ENCODE measurements at regions not wholly inside any gene's neighbourhood (a gene's known extent, or its start where the extent isn't known, plus 50 kb on each side); places are given as distances from the start of the nearest gene placed in this dataset.

DNA sequence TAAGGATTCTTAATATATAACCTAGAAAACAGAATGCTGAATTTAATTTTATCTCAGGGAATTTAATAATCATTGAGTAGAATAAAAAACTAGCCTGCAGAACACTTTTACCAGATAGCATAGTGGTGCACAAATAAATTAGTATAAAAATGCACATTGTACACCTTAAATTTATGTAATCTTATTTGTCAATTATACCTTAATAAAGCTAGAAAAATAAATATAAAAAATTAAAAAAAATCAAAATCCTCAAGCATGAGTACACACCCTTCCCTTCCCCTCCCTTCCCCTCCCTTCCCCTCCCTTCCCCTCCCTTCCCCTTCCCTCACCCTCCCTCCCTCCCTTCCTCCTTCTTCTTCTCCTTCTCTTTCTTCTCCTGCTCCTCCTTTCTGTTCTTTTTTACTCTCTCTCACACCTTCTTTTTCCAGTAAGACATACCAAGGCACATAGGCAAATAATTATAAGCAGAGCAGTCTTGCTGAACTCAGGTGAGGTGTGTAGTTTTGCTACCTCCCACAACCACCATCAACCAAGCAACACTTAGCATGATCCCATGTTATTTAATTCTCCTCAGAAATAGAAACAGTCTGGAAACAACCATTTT, 1395.0 kb downstream of the ZPLD1 start:
- no peak for TF ChIP-seq CTCF (IDR thresholded peaks at IDR 0.05)
- no peak for TF ChIP-seq EP300 (IDR thresholded peaks at IDR 0.05)
- no peak for TF ChIP-seq POLR2AphosphoS5 (IDR thresholded peaks at IDR 0.05)

Measured in sigmoid colon (tissue), 4 donors.